HFF-Myc (cell line): ENCODE measurements at regions not wholly inside any gene's neighbourhood (a gene's known extent, or its start where the extent isn't known, plus 50 kb on each side); places are given as distances from the start of the nearest gene placed in this dataset.

Experiments
- DNase-seq: peaks from one replicate; pipeline ENCODE4 v3.0.0-alpha.2; 2011; ENCODE audit warnings: low read depth; ENCODE audit errors: extremely low read depth
- H3K4me3 ChIP-seq: replicated peaks from 2 replicates; pipeline ENCODE4 v1.5.1; 2011; ENCODE audit warnings: low read depth, mild to moderate bottlenecking, control low read depth, low read length
- TF ChIP-seq, protein P1 (sequence below): IDR thresholded peaks from 2 replicates; pipeline ENCODE4 v1.5.1; 2012; ENCODE audit warnings: mild to moderate bottlenecking, low read depth, low read length, control low read depth; ENCODE audit errors: missing control alignments

DNA sequence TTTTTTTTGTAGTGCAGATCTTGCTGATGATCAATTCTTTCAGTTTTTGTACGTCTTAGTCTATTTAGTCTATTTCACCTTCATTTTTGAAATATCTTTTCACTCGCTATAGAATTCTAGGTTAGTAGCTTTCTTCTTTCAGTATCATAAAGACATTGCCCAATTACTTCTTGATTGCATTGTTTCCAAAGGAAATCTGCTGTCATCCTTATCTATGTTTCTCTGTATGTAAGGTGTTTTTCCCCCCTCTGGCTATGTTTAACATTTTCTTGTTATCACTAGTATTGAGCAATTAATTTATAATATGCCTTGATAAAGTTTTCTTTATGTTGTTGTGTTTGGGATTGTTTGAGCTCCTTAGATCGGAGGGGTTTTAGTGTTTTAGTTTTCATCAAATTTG, 171.9 kb downstream of the BMP4 start:
- no peak for DNase-seq
- TF ChIP-seq, protein P1, sequence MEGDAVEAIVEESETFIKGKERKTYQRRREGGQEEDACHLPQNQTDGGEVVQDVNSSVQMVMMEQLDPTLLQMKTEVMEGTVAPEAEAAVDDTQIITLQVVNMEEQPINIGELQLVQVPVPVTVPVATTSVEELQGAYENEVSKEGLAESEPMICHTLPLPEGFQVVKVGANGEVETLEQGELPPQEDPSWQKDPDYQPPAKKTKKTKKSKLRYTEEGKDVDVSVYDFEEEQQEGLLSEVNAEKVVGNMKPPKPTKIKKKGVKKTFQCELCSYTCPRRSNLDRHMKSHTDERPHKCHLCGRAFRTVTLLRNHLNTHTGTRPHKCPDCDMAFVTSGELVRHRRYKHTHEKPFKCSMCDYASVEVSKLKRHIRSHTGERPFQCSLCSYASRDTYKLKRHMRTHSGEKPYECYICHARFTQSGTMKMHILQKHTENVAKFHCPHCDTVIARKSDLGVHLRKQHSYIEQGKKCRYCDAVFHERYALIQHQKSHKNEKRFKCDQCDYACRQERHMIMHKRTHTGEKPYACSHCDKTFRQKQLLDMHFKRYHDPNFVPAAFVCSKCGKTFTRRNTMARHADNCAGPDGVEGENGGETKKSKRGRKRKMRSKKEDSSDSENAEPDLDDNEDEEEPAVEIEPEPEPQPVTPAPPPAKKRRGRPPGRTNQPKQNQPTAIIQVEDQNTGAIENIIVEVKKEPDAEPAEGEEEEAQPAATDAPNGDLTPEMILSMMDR = no peak
- H3K4me3 ChIP-seq = no peak overlapping the region

DNA sequence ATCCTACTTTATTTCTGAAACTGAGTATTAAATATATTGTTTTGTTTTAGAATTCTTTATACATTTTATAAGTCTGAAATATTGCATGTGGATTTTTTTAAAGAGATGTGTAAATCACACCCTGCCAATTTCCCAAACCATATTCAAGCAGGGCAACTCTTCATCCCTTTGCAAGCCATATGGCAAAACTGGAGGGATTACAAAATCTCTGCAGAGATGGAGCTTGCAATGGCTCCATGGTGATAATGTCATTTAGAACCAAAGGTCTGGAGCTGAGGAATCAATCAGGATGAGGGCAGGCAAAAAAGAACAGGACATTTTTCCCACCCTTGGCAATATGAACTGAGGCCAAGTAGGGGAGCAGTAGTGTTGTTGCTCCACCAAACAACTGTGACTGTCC, 173.4 kb downstream of the BMP4 start:
- TF ChIP-seq, protein P1 = no peak
- DNase-seq = no peak
- no peak overlapping the region for H3K4me3 ChIP-seq

DNA sequence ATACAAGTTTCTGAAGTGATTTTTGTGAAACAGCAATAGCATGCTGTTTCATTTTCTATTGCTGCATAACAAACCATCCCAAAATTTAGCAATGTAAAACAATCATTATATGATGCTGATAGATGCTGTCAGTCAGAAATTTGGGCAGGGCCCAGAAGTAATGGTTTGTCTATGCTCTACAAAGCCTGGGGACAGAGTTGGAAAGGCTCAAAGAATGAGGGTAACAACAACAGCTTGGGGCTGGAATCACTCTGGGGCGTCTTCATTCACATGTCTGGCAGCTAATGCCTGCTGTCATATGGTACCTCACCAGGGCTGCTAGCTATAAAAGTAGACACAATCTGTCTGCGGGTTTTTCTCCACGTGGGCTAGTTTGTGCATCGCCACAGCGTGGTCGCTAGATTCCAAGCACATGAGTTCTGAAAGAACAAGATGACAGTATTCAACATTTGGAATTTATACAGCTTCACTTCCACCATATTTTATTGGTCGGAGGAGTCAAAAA, 176.5 kb downstream of the BMP4 start:
- no peak for DNase-seq
- H3K4me3 ChIP-seq = no peak overlapping the region
- TF ChIP-seq, protein P1 = no peak

DNA sequence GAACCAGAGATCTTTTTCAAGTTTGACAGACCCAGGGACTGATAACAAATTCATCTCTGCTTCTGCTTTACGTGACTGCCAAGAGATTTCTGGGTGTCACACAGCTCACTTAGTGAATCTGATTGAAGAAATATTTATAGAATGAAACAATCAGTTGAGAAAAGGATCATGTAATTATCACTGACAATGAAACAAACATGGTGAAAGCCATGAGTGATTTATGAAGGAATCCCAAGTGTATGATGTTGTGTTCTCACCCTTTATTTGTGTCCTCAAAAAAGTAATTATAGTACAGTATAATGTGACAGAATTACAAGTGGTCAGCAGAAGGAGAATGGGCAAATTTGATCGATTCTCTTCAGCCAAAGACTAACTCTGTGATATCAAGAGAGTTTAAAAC, 177.3 kb downstream of the BMP4 start:
- TF ChIP-seq, protein P1 = no peak
- no peak for DNase-seq
- H3K4me3 ChIP-seq = no peak overlapping the region

DNA sequence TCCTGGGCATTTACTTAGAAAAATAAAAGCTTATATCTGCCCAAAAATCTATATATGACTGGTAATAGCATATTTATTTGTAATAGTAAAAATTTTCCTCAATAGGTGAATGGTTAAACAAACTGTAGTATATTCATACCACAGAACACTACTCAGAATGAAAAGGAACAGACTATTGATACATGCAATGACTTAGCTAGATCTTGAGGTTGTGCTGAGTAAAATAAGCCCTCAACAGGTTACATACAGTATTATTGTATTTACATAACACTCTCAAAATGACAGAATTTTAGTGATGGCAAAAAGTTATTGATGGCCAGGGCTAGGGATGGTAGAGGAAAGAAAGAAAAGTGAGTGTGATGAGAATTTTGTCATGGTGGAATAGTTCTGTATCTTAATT, 178.4 kb downstream of the BMP4 start:
- no peak overlapping the region for H3K4me3 ChIP-seq
- TF ChIP-seq, protein P1 = no peak
- no peak for DNase-seq

DNA sequence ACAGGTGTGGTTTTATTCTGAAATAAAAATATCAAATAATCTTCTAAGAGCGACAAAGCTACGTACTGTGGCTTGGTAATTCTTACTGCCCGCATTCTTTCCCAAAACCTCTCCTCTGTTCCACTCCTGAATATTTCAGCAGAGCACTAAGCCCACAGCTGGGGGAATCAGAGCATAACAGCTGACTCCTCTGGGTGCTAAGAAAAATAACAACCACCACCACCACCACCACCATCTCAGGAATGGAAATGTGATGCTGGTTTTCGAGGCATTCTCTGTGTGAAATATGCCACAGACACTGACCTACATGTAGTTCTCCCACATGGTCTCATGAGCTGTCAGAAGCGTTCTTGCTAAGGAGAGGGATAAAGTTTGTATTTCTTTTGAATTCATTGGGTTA, 183.7 kb downstream of the BMP4 start:
- TF ChIP-seq, protein P1 = no peak
- DNase-seq = no peak
- H3K4me3 ChIP-seq = no peak overlapping the region

DNA sequence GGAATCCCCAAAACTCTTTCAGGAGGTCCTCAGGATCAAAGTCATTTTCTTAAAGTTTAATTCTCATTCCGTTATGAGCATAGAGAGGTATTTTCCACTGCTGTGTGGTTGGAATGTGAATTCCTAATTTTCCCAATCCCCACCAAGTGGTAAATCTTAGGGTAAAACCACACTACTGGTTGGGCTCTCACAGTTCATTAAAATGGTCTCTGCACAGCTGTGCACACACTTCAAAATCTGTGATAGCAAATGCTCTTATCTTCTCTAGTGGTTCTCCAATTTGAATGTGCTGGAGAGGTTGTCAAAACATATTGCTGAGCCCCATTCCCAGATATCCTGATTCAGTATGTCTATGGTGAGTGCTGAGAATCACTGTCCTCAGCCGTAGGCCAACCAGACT, 189.1 kb downstream of the BMP4 start:
- no peak overlapping the region for H3K4me3 ChIP-seq
- no peak for DNase-seq
- TF ChIP-seq, protein P1 = no peak
